ENCODE measurements at regions not wholly inside any gene's neighbourhood (a gene's known extent, or its start where the extent isn't known, plus 50 kb on each side); places are given as distances from the start of the nearest gene placed in this dataset.

- TF ChIP-seq USF1 (IDR thresholded peaks at IDR 0.05) (no peak), RAD21 (IDR thresholded peaks at IDR 0.05; ENCODE audit: low read depth) (no peak), TAF1 (IDR thresholded peaks at IDR 0.05; ENCODE audit: low read depth) (no peak), EP300 (IDR thresholded peaks at IDR 0.05; ENCODE audit: borderline replicate concordance) (no peak), REST (IDR thresholded peaks at IDR 0.05; ENCODE audit: low read depth) (no peak)
Measured at GRCh38 chr1:82813386-82813785, 1012.7 kb downstream of the ADGRL2 start.

All from Ishikawa (cell line).